Fibroblast of lung (primary cell): ENCODE measurements at regions not wholly inside any gene's neighbourhood (a gene's known extent, or its start where the extent isn't known, plus 50 kb on each side); places are given as distances from the start of the nearest gene placed in this dataset.

Experiments
- EZH2 ChIP-seq: IDR thresholded peaks from 2 replicates; pipeline ENCODE4 v1.5.1; 2012; ENCODE audit warnings: low read length, control low read depth, mild to moderate bottlenecking; ENCODE audit errors: missing control alignments
- TF ChIP-seq, protein P1 (sequence below), 2 donors: IDR thresholded peaks in 1 of 2; conservative IDR thresholded peaks in 1 of 2; 1 replicate in 1 of 2; 2 replicates in 1 of 2; pipeline ENCODE4 v1.5.1; 2011 to 2012; ENCODE audit warnings: low read length in 2 of 2, control low read depth in 1 of 2, inconsistent platforms in 1 of 2, low read depth in 1 of 2, mild to moderate bottlenecking in 1 of 2

DNA sequence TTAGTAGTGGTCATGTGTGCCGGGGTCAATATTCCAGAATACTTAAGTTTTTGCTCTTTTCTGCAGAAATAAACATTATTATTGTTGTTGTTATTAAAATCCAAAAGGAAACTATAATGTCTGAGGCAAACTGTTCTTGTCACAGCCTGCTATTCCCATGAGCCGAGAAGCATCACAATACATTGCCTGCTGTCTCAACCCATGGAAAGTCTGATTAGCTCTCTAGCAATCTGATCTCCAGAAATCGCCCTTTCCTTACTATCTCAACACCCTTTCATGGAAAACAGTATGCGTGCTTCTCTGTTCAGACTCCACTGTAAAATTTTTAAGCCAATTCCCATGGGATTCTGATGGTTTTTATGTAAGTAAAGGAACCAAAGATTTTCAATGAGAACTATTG is 811.0 kb downstream of the TUSC7 start:
- TF ChIP-seq, protein P1, sequence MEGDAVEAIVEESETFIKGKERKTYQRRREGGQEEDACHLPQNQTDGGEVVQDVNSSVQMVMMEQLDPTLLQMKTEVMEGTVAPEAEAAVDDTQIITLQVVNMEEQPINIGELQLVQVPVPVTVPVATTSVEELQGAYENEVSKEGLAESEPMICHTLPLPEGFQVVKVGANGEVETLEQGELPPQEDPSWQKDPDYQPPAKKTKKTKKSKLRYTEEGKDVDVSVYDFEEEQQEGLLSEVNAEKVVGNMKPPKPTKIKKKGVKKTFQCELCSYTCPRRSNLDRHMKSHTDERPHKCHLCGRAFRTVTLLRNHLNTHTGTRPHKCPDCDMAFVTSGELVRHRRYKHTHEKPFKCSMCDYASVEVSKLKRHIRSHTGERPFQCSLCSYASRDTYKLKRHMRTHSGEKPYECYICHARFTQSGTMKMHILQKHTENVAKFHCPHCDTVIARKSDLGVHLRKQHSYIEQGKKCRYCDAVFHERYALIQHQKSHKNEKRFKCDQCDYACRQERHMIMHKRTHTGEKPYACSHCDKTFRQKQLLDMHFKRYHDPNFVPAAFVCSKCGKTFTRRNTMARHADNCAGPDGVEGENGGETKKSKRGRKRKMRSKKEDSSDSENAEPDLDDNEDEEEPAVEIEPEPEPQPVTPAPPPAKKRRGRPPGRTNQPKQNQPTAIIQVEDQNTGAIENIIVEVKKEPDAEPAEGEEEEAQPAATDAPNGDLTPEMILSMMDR (conservative IDR thresholded peaks at IDR 0.05 in 1 of 2, IDR thresholded peaks at IDR 0.05 in 1 of 2; ENCODE audit: low read depth in 1 of 2, low read length in 2 of 2), result no peak
- TF ChIP-seq EZH2, result no peak
